ENCODE measurements at regions not wholly inside any gene's neighbourhood (a gene's known extent, or its start where the extent isn't known, plus 50 kb on each side); places are given as distances from the start of the nearest gene placed in this dataset.

- ChIA-PET POLR2A (ENCODE audit: unreplicated experiment) (no interaction called here), CTCF (no interaction called here)
- no peak overlapping the region for H3K18ac ChIP-seq (ENCODE audit: low read depth, low read length)
- H2AK5ac ChIP-seq (ENCODE audit: low read depth, low read length), result no peak overlapping the region
- H2BK5ac ChIP-seq (ENCODE audit: low read depth, low read length, poor library complexity, severe bottlenecking), result no peak overlapping the region
- in situ Hi-C loops (cut with MboI; ENCODE audit: low sequenced_read_pairs) (no loop called here), intact Hi-C loops (cut with micrococcal nuclease) (no loop called here), dilution Hi-C loops (cut with HindIII; ENCODE audit: low sequenced_read_pairs, unreplicated experiment) (no loop called here)
- no peaks in the 10 kb centered on the region for H4K20me1 ChIP-seq (ENCODE audit: insufficient read depth, low read length)
- no TSS peak for BruUV-seq (replicated peaks)
- ATAC-seq (ENCODE audit: low read depth) (no peak), DNase-seq (no peak)
- no peak overlapping the region for H3K4ac ChIP-seq (ENCODE audit: low read depth, low read length)
- no peak overlapping the region for H4K8ac ChIP-seq (ENCODE audit: low read depth in 2 of 2, low read length in 2 of 2)
- H3K27me3 ChIP-seq (ENCODE audit: control insufficient read depth, insufficient read depth, low read length), result no peaks in the 10 kb centered on the region
- H3K9me3 ChIP-seq (ENCODE audit: control insufficient read depth, insufficient read depth, low read length), result no peaks in the 10 kb centered on the region
- H2BK15ac ChIP-seq (ENCODE audit: low read depth, low read length), result no peak overlapping the region
- H3K14ac ChIP-seq (replicated peaks; ENCODE audit: low read depth, low read length), result no peak overlapping the region
- no peak overlapping the region for H3K23ac ChIP-seq (ENCODE audit: low read depth, low read length)
- no peaks in the 10 kb centered on the region for H3K9me1 ChIP-seq (ENCODE audit: insufficient read depth, low read length)
- H3K79me1 ChIP-seq (ENCODE audit: low read depth in 1 of 2, low read length in 2 of 2), result no peaks in the 10 kb centered on the region
- H3K56ac ChIP-seq (ENCODE audit: extremely low read depth, insufficient read depth, low read length), result no peak overlapping the region
- no peak overlapping the region for H2BK120ac ChIP-seq (ENCODE audit: low read depth, low read length)
- H2AK9ac ChIP-seq (replicated peaks; ENCODE audit: low read depth, low read length, poor library complexity), result no peak overlapping the region
- no peak overlapping the region for H2AFZ ChIP-seq (replicated peaks; ENCODE audit: low read length, poor library complexity)
- H3K4me3 ChIP-seq (ENCODE audit: insufficient read depth, low read depth, low read length), result no peak overlapping the region
- H4K91ac ChIP-seq (ENCODE audit: insufficient read depth, low read depth, low read length), result no peak overlapping the region
- H3K27ac ChIP-seq (ENCODE audit: insufficient read depth, low read length), result no peak overlapping the region
- no peak overlapping the region for H4K5ac ChIP-seq (ENCODE audit: low read depth, low read length)
- no CpG with 5 or more reads among the region's 3 CpGs for WGBS, 2 experiments (ENCODE audit: extremely low coverage in 2 of 2, insufficient read length in 1 of 2)
- H2BK20ac ChIP-seq (ENCODE audit: low read depth, low read length), result no peak overlapping the region
- no peak overlapping the region for H3K9ac ChIP-seq (ENCODE audit: low read depth, low read length)
- H3K36me3 ChIP-seq (ENCODE audit: control insufficient read depth, insufficient read depth, low read length), result no peaks in the 10 kb centered on the region
- H3K4me2 ChIP-seq (ENCODE audit: low read depth, low read length), result no peak overlapping the region
- H3K4me1 ChIP-seq (ENCODE audit: control insufficient read depth, insufficient read depth, low read length), result no peaks in the 10 kb centered on the region
- TF ChIP-seq CEBPB (IDR thresholded peaks at IDR 0.05; ENCODE audit: low read depth, low read length) (no peak), RAD21 (IDR thresholded peaks at IDR 0.05; ENCODE audit: low read length) (no peak), RCOR1 (IDR thresholded peaks at IDR 0.05; ENCODE audit: insufficient replicate concordance, low read length) (no peak), BHLHE40 (IDR thresholded peaks at IDR 0.05; ENCODE audit: low read depth, low read length) (no peak), CTCF (conservative IDR thresholded peaks at IDR 0.05; ENCODE audit: low read depth, low read length) (no peak), FOS (IDR thresholded peaks at IDR 0.05; ENCODE audit: low read depth, low read length) (no peak), MAZ (IDR thresholded peaks at IDR 0.05; ENCODE audit: borderline replicate concordance, low read depth, low read length) (no peak), POLR2A (IDR thresholded peaks at IDR 0.05; ENCODE audit: low read depth, low read length) (no peak), SMC3 (IDR thresholded peaks at IDR 0.05; ENCODE audit: low read depth, low read length) (no peak), ELK1 (IDR thresholded peaks at IDR 0.05; ENCODE audit: borderline replicate concordance, low read depth, low read length) (no peak), NFE2L2 (IDR thresholded peaks at IDR 0.05; ENCODE audit: low read depth, low read length) (no peak), RFX5 (IDR thresholded peaks at IDR 0.05; ENCODE audit: low read depth, low read length) (no peak), MAFK (IDR thresholded peaks at IDR 0.05; ENCODE audit: low read depth, low read length) (no peak), CHD1 (IDR thresholded peaks at IDR 0.05; ENCODE audit: low read depth, low read length) (no peak), MXI1 (IDR thresholded peaks at IDR 0.05; ENCODE audit: borderline replicate concordance, low read depth, low read length) (no peak)
- TF ChIP-seq, protein P1, sequence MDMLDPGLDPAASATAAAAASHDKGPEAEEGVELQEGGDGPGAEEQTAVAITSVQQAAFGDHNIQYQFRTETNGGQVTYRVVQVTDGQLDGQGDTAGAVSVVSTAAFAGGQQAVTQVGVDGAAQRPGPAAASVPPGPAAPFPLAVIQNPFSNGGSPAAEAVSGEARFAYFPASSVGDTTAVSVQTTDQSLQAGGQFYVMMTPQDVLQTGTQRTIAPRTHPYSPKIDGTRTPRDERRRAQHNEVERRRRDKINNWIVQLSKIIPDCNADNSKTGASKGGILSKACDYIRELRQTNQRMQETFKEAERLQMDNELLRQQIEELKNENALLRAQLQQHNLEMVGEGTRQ (IDR thresholded peaks at IDR 0.05; ENCODE audit: low read depth, low read length), result no peak
These were observed 345.0 kb downstream of the GXYLT1 start for GRCh38 chr12:41799671-41800070.

All from IMR-90 (cell line).